Non-pigmented ciliary epithelial cell (primary cell): ENCODE measurements at regions not wholly inside any gene's neighbourhood (a gene's known extent, or its start where the extent isn't known, plus 50 kb on each side); places are given as distances from the start of the nearest gene placed in this dataset.

ENCODE experiments used
- DNase-seq: peaks from one replicate; pipeline ENCODE4 v3.0.0-alpha.2; 2010; ENCODE audit warnings: low read depth

- no peak for DNase-seq
Measured at GRCh38 chr15:88744548-88745020, 58.7 kb upstream of the ACAN start.

- DNase-seq, result no peak
Measured at GRCh38 chr15:88745065-88745464, 58.2 kb upstream of the ACAN start.

GRCh38 chr15:88745696-88746095 is 57.5 kb upstream of the ACAN start:
- peak; percentile 38 for DNase-seq

GRCh38 chr15:88746451-88746850 is 56.8 kb upstream of the ACAN start:
- no peak for DNase-seq

- DNase-seq, result no peak
Measured at GRCh38 chr15:88747111-88747510, 56.1 kb upstream of the ACAN start.

- DNase-seq, result no peak
Measured at GRCh38 chr15:88747631-88748030, 55.6 kb upstream of the ACAN start.

- DNase-seq, result no peak
Measured at GRCh38 chr15:88748081-88748480, 55.2 kb upstream of the ACAN start.

GRCh38 chr15:88748651-88749050 is 54.6 kb upstream of the ACAN start:
- DNase-seq, result no peak

- DNase-seq, result no peak
Measured at GRCh38 chr15:88749699-88750098, 53.5 kb upstream of the ACAN start.

- DNase-seq, result no peak
Measured at GRCh38 chr15:88752501-88752900, 50.7 kb upstream of the ACAN start.

GRCh38 chr15:88752951-88753350 is 50.3 kb upstream of the ACAN start:
- no peak for DNase-seq
